ENCODE measurements at regions not wholly inside any gene's neighbourhood (a gene's known extent, or its start where the extent isn't known, plus 50 kb on each side); places are given as distances from the start of the nearest gene placed in this dataset.

GRCh38 chr5:149438711-149439132, 59.6 kb upstream of the IL17B start:
- TF ChIP-seq, protein P1, sequence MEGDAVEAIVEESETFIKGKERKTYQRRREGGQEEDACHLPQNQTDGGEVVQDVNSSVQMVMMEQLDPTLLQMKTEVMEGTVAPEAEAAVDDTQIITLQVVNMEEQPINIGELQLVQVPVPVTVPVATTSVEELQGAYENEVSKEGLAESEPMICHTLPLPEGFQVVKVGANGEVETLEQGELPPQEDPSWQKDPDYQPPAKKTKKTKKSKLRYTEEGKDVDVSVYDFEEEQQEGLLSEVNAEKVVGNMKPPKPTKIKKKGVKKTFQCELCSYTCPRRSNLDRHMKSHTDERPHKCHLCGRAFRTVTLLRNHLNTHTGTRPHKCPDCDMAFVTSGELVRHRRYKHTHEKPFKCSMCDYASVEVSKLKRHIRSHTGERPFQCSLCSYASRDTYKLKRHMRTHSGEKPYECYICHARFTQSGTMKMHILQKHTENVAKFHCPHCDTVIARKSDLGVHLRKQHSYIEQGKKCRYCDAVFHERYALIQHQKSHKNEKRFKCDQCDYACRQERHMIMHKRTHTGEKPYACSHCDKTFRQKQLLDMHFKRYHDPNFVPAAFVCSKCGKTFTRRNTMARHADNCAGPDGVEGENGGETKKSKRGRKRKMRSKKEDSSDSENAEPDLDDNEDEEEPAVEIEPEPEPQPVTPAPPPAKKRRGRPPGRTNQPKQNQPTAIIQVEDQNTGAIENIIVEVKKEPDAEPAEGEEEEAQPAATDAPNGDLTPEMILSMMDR (IDR thresholded peaks at IDR 0.05): no peak
- TF ChIP-seq POLR2A (IDR thresholded peaks at IDR 0.05) (no peak), POLR2AphosphoS5 (IDR thresholded peaks at IDR 0.05) (no peak), EP300 (IDR thresholded peaks at IDR 0.05) (no peak)
